ENCODE measurements at regions not wholly inside any gene's neighbourhood (a gene's known extent, or its start where the extent isn't known, plus 50 kb on each side); places are given as distances from the start of the nearest gene placed in this dataset.

GRCh38 chr16:26189536-26189935 lies 497.8 kb downstream of the HS3ST4 start:
- DNase-seq (ENCODE audit: low spot score): no peak

DNA sequence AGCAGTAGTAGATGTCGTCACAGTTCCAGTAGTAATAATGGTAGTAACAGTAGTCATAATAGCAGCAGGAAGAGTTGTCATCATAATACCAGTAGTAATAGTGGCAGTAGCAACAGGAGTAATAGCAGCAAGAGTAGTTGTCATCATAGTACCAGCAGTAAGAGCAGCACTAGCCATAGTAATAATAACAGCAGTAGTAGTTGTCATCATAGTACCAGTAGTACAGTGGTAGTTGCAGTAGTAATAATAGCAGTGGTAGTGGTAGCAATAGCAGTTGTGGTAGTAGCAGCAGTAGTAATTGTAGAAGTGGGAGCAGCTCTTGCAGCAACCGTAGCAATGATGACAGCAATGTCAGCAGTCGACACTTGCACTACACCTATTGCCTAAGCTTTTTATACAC lies 502.8 kb downstream of the HS3ST4 start:
- no peak for DNase-seq (ENCODE audit: low spot score)

DNA sequence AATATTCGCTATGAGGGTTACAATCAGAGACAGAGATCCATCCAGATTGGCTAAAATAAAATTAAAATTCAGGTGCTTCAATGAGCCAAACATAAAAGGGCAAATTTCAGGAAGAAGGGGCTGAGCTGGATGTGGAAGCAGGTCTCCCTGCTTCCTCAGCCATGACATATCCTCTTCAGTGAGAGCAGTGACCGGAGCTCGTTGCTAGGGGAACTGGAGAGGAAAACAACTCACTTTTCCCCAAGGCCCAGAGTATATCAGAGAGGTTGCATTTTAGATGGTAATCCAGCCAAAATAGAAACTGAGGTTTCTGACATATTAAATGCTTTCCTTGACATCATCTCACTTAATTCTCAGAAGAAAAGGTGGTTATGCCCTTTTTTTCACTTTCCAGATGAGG lies 503.5 kb downstream of the HS3ST4 start:
- DNase-seq (ENCODE audit: low spot score): no peak

GRCh38 chr16:26196310-26196709 lies 504.6 kb downstream of the HS3ST4 start:
- DNase-seq (ENCODE audit: low spot score): no peak

DNA sequence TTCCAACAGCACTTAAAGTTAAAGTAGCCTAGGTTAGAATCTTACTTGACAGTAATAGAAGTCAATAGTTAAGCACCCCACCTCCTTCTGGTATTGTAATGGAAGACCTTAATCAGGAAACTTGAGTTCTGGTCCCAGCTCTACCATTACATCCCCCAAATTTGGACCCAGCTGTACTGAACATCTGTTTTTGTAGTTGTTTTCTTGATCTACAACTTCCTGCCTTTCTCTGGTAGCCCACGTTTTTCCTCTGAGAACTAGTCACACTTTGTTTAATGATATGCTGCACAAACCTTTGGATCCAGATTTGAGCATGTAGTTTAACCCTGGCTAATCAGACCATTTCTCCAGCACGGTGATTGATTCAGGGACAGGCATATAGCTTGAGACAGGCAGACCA lies 505.0 kb downstream of the HS3ST4 start:
- no peak for DNase-seq (ENCODE audit: low spot score)

- DNase-seq (ENCODE audit: low spot score): no peak
Measured at GRCh38 chr16:26197707-26198106, 505.9 kb downstream of the HS3ST4 start.

DNA sequence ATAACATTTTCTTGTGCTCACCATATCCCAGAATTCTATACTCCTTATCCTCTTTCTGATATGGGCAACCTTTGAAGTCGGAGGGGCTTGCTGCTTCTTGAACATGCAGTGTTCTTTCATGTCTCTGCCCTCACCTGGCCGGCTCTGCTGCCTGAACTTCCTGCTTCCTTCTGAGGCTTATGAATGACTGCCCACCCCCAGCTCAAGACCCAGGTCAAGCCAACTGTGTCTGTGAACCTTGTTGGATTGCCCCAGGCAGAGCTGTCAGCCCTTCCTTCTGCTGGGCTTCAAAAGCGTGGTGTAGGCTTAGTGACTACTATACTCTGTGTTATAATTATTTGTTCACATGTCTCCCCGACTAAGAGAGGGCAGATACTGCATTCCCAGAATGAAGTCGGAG lies 506.5 kb downstream of the HS3ST4 start:
- DNase-seq (ENCODE audit: low spot score): no peak

DNA sequence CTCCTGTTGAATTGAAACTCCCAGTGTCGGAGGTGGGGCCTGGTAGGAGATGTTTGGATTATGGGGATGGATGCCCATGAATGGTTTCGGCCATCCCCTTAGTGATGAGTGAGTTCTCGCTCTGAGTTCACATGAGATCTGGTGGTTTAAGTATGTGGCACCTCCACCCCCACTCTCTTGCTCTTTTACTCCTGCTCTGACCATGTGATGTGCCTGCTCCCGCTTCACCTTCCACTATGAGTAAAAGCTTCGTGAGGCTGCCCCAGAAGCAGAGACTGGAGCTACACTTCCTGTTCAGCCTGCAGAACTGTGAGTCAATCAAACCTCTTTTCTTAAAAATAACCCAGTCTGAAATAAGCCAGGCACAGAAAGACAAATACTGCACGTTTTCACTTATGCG lies 512.4 kb downstream of the HS3ST4 start:
- no peak for DNase-seq (ENCODE audit: low spot score)

DNA sequence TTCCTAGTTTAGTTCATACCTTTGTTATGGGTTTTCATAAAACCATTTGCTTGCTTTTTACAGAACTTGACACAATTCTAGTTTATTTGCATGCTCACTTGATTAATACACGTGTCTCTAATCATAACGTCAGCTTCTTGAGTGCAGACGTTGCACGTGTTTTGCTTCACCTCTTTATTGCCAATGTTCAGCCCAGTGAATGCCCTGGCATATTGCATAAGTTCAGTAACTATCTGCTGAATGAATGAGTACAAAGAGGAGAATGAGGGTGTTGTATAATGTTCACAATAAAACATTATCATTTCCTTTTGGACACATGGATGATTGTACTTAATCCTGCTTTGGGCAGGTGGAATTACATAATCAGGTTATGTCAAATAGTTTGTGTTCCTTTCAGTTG lies 519.8 kb downstream of the HS3ST4 start:
- DNase-seq (ENCODE audit: low spot score): no peak

- no peak for DNase-seq (ENCODE audit: low spot score)
Measured at GRCh38 chr16:26212599-26212998, 520.8 kb downstream of the HS3ST4 start.

DNA sequence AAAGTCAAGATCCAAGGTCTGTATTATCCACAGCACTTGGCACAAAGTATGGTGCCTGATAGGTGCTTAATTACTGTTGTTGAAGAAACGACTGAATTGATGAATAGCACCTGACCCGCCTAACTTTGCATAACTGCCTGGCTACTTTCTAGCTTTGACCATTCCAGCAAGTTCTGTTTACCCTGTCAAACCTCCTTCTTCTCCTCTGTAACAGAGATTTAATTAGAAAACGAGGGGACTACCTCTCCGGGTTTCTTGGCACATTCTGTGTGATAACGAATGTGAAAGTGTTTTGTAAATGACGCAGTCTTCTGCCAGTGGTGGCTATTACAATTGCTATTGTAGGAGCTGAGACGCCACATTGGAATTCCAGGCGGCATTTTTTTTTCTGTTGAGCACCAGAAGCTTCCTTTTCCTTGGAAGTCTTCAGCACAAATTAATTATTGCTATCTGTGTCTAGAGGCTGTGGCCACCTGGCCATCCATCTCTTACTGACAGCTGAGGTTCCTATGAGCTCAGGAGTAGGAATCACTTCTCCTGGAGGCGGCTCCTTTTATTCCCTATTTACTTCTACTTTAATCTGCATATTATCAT lies 522.9 kb downstream of the HS3ST4 start:
- DNase-seq (ENCODE audit: low spot score): no peak

- DNase-seq (ENCODE audit: low spot score): no peak
Measured at GRCh38 chr16:26220894-26221293, 529.1 kb downstream of the HS3ST4 start.

DNA sequence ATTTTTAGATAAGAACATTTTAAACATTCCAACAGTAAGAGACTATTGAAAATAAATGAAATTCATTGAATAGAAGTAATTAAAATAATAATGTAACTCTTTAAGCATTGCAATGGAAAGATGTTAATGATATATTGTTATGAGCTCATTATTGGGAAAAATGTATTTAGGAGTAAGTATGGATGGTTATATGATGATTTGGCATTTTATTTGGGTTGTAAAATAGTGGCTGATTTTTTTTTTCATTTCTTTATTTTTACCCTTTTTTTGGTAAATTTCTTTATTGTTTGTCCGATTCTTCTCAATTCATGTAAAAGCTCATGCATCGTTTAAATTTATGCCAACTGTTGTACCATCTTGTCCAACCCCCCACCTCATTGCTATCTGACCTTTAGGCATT lies 539.9 kb downstream of the HS3ST4 start:
- DNase-seq (ENCODE audit: low spot score): no peak

DNA sequence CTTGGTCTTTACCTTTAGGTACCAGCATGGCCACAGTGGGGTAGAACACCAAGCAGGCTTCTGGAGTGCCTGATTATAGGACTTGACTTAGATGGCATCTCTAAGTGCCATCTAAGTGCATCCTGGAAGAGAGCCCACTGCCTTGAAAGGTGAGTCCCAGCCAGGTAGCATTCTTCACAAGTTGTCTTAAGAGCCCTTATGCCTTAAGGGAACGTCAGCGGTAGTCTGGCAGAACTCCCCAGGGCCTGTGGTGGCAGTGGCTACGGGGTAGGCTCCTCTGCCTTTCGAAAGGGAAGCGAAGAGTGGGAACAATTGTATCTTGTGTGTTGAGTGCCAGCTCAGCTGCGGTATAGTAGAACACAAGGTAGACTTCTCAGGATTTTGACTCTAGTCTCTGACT lies 549.0 kb downstream of the HS3ST4 start:
- no peak for DNase-seq (ENCODE audit: low spot score)

DNA sequence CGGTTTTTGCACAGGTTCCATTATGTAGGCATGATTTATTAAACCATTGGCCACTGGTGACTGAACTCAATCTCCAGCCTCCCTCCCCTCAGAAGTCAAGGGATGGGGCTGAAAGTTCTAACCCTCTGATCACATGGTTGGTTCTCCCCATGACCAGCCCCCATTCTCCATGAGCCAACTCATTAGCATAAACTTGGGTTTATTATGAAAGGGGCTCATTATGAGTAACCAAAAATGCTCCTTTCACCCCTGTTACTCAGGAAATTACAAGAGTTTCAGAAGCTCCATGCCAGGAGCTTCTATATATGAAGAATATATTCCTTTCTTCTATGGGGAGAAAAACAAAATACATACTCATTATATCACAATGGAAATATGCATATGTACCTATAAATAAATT lies 555.3 kb downstream of the HS3ST4 start:
- DNase-seq (ENCODE audit: low spot score): no peak

- no peak for DNase-seq (ENCODE audit: low spot score)
Measured at GRCh38 chr16:26252598-26252997, 560.8 kb downstream of the HS3ST4 start.

GRCh38 chr16:26261621-26262020 lies 569.9 kb downstream of the HS3ST4 start:
- DNase-seq (ENCODE audit: low spot score): no peak

GRCh38 chr16:26263406-26263805 lies 571.6 kb downstream of the HS3ST4 start:
- DNase-seq (ENCODE audit: low spot score): no peak

DNA sequence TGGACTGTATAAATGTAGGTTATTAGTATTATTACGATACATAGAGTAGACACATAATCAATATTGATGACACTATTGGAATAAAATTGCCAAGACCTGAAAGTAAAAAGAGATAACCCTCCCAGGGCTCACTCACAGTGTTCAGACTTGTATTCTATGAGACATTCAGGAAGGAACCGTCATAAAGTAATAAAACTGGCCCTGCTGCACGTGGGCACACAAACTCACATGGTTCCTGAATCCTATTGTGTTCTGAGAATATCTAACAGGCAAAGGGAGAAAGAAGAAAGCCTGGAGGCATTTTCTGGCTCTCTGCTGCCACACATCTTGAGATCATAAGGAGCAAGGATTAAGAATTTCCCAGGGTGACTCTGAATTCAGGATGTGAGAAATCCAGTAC lies 575.9 kb downstream of the HS3ST4 start:
- DNase-seq (ENCODE audit: low spot score): no peak

DNA sequence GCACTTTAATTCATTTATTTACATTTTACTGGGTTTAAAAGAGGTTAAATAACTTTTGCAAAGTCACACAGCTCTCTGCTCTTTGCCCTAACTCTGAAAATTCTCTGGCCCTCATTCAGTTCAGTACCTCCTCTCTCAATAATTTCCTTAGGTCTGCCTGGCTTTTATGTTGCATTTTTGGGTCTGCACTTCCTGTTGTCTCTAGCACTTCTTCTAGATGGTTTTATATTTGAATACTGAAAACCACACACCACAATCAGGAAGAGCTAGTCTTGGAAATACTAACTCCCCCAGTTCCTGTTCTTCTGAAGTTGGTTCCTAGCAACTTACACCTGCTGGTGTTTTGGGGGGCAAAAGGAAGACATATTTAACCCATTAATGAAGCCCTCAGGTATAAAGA lies 577.9 kb downstream of the HS3ST4 start:
- DNase-seq (ENCODE audit: low spot score): no peak

GRCh38 chr16:26273607-26274006 lies 581.8 kb downstream of the HS3ST4 start:
- DNase-seq (ENCODE audit: low spot score): no peak

GRCh38 chr16:26275021-26275590 lies 583.3 kb downstream of the HS3ST4 start:
- no peak for DNase-seq (ENCODE audit: low spot score)

GRCh38 chr16:26276289-26276688 lies 584.5 kb downstream of the HS3ST4 start:
- DNase-seq (ENCODE audit: low spot score): no peak

DNA sequence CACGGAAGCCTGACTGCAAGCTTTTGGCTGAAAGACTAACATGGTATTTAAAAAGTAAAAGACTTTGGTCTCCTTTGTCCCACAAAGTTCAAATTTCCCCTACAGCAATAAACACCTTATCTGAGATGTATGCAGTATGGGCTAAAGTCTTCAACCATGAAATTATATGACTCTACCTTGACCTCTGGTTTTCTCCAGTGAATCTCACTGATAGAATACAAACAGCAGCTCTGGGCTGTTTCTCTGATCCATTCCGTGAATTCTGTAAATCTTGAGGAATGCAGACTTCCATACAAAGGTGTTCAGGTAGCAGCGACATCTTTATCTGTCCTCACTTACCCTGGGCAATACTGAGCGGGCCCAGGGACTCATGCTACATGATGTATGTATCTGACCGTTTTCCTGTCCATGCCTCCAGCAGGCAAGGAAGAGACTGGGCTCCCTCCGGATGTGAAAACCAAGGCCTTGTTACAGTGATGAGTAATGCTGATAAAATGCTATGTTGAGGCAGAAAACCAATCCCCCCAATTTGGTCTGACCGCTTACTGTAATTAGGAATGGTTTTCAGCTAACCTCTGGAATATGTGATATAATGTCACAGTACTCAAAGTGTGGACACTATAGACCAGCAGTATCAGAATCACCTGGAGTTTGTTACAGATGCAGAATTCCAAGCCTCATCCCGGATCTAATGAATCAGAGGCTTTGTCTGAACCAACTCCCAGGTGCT lies 589.8 kb downstream of the HS3ST4 start:
- no peak for DNase-seq (ENCODE audit: low spot score)

Data from A172 (cell line).